Esophagus muscularis mucosa (tissue), 4 donors: ENCODE measurements at regions not wholly inside any gene's neighbourhood (a gene's known extent, or its start where the extent isn't known, plus 50 kb on each side); places are given as distances from the start of the nearest gene placed in this dataset.

ENCODE experiments used
- EP300 ChIP-seq: sonication (generic); formaldehyde crosslinking; IDR thresholded peaks from one replicate; pipeline ENCODE4 v1.6.1; 2017; ENCODE audit warnings: antibody characterized with exemption
- POLR2AphosphoS5 ChIP-seq, 2 donors: sonication (generic); formaldehyde crosslinking; IDR thresholded peaks; one replicate each; pipeline ENCODE4 v1.6.1; 2017; ENCODE audit warnings: antibody characterized with exemption in 2 of 2
- TF ChIP-seq, protein P1 (sequence below), 3 experiments: fragments of 200-600 bp in 2 of 3; fragments of 450-650 bp in 1 of 3; sonication (generic) in 2 of 3; IDR thresholded peaks; one replicate each; pipeline ENCODE4 v1.5.1; 2017 to 2019; ENCODE audit warnings: antibody characterized with exemption in 3 of 3, mild to moderate bottlenecking in 2 of 3, moderate library complexity in 1 of 3

DNA sequence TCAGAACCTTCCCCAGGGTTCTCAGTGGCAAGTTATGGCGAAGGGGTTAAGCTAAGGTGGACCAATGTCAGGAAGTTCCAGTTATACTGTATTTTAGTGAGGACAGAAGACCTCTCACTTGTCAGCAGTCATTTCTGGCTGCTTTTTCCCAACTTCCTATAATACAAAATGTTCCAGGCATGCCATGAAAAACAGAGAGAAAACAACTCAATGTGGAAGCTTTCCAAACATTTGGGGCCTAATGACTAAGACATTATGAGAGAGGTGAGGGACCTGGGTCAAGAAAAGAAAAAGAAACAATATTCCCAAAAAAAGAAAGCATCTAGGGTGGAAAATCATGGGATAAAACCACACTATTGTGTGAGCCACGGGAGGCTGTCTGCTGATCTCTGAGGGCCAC, 99.9 kb upstream of the MAP3K4 start:
- TF ChIP-seq POLR2AphosphoS5 (IDR thresholded peaks at IDR 0.05), result no peak
- TF ChIP-seq, protein P1, sequence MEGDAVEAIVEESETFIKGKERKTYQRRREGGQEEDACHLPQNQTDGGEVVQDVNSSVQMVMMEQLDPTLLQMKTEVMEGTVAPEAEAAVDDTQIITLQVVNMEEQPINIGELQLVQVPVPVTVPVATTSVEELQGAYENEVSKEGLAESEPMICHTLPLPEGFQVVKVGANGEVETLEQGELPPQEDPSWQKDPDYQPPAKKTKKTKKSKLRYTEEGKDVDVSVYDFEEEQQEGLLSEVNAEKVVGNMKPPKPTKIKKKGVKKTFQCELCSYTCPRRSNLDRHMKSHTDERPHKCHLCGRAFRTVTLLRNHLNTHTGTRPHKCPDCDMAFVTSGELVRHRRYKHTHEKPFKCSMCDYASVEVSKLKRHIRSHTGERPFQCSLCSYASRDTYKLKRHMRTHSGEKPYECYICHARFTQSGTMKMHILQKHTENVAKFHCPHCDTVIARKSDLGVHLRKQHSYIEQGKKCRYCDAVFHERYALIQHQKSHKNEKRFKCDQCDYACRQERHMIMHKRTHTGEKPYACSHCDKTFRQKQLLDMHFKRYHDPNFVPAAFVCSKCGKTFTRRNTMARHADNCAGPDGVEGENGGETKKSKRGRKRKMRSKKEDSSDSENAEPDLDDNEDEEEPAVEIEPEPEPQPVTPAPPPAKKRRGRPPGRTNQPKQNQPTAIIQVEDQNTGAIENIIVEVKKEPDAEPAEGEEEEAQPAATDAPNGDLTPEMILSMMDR (IDR thresholded peaks at IDR 0.05), result no peak
- no peak for TF ChIP-seq EP300
